Neutrophil (primary cell): ENCODE measurements at regions not wholly inside any gene's neighbourhood (a gene's known extent, or its start where the extent isn't known, plus 50 kb on each side); places are given as distances from the start of the nearest gene placed in this dataset.

Experiments
- H3K27ac ChIP-seq: fragments of 200-600 bp; sonication (generic); 2 replicates; pipeline ENCODE4 v1.5.1; 2016; ENCODE audit warnings: mild to moderate bottlenecking, moderate library complexity
- H3K27me3 ChIP-seq: fragments of 200-600 bp; sonication (generic); 2 replicates; pipeline ENCODE4 v1.6.0; 2016; ENCODE audit warnings: mild to moderate bottlenecking
- H3K36me3 ChIP-seq: fragments of 200-600 bp; sonication (generic); 2 replicates; pipeline ENCODE4 v1.5.1; 2017
- H3K4me1 ChIP-seq, 2 experiments: fragments of 200-600 bp in 1 of 2; sonication (generic) in 1 of 2; 1 replicate in 1 of 2; 2 replicates in 1 of 2; pipeline versions ENCODE4 v1.5.1 to v1.6.1; 2013 to 2016; ENCODE audit warnings: low read depth in 1 of 2, low read length in 1 of 2, mild to moderate bottlenecking in 1 of 2, moderate library complexity in 1 of 2; ENCODE audit not compliant: control insufficient read depth in 1 of 2, insufficient read depth in 1 of 2
- H3K4me3 ChIP-seq, 2 experiments: fragments of 200-600 bp in 1 of 2; sonication (generic) in 1 of 2; 1 replicate in 1 of 2; 2 replicates in 1 of 2; pipeline ENCODE4 v1.5.1; 2013 to 2016; ENCODE audit warnings: low read depth in 1 of 2, low read length in 1 of 2, mild to moderate bottlenecking in 1 of 2, moderate library complexity in 1 of 2
- H3K9me3 ChIP-seq: fragments of 200-600 bp; sonication (generic); 2 replicates; pipeline ENCODE4 v1.5.1; 2016
- TF ChIP-seq, protein P1 (sequence below): fragments of 200-600 bp; sonication (generic); IDR thresholded peaks from 2 replicates; pipeline ENCODE4 v1.5.1; 2016; ENCODE audit warnings: antibody characterized with exemption

DNA sequence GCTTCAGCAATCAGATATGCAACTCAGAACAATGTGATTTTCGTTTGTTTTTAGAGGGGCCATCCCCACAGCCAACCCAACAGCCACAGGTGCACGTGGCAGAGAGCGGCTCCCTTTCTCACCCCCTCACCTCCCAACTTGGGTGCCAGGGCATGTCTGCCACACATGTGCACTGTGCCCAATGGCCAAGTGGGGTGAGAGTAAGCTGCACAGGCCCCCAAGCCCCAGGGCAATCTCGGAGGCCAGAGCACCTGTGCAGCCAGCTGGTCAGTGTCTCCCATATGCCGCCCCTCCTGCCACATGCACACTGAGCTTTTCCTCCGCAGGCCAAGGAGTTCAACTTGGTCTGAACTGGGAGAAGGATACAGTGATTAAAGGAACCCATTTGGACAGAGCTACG, 1130.2 kb downstream of the DSC3 start:
- Histone ChIP-seq H3K4me1 (no peaks in the 10 kb centered on the region), H3K4me3 (no peak overlapping the region), H3K27me3 (no peaks in the 10 kb centered on the region), H3K36me3 (no peaks in the 10 kb centered on the region), H3K27ac (no peak overlapping the region), H3K9me3 (no peaks in the 10 kb centered on the region)
- TF ChIP-seq, protein P1, sequence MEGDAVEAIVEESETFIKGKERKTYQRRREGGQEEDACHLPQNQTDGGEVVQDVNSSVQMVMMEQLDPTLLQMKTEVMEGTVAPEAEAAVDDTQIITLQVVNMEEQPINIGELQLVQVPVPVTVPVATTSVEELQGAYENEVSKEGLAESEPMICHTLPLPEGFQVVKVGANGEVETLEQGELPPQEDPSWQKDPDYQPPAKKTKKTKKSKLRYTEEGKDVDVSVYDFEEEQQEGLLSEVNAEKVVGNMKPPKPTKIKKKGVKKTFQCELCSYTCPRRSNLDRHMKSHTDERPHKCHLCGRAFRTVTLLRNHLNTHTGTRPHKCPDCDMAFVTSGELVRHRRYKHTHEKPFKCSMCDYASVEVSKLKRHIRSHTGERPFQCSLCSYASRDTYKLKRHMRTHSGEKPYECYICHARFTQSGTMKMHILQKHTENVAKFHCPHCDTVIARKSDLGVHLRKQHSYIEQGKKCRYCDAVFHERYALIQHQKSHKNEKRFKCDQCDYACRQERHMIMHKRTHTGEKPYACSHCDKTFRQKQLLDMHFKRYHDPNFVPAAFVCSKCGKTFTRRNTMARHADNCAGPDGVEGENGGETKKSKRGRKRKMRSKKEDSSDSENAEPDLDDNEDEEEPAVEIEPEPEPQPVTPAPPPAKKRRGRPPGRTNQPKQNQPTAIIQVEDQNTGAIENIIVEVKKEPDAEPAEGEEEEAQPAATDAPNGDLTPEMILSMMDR, result no peak

DNA sequence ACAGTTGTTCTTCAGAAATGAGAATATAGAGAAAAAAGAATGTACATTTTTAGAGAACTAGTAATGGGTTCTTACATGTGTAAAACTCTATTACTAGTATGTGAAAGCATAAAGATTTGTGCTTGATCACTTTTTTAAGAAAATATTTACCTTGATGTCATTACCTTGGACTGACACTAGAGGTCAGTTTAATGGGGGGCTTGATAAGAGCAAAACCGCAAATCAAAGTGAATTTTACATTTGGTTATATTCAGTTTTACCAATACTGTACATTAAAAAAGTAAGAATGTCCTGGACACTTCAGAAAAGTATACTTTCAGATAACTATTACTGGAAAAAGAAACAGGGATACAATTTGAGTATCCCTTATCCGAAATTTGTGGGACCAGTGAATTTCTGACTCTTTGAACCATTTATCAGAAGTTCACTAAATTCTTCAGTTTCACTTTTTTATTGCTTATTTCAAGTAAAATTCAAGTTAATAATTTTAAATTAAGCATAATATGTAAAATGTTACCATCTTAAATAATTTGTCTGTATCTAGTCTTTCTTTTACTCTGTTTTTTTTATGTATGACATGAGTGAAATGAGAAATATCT, 1149.5 kb downstream of the DSC3 start:
- Histone ChIP-seq H3K4me1 (no peaks in the 10 kb centered on the region), H3K27me3 (no peaks in the 10 kb centered on the region), H3K4me3 (no peak overlapping the region), H3K36me3 (no peaks in the 10 kb centered on the region), H3K27ac (no peak overlapping the region), H3K9me3 (no peaks in the 10 kb centered on the region)
- TF ChIP-seq, protein P1, result no peak

DNA sequence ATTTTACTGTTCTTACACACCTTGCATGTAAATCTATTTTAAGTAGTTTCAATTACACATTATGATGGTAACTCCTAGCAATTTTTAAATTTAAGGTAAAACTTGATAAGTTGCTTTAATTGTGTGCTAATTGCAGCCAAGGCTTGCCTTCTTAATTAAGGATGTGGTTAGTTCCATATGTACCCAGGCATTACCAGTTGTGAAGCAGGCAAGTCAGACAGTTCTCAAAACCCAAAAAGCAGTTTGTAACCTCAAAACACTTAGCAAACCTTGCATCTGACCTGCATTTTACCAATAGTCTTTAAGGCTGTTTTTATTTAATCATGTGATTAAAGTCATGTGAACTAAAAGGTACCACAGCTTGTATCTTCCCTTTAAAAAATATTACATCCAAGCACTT, 1159.4 kb downstream of the DSC3 start:
- Histone ChIP-seq H3K4me1 (no peaks in the 10 kb centered on the region), H3K9me3 (no peaks in the 10 kb centered on the region), H3K4me3 (no peak overlapping the region), H3K36me3 (no peaks in the 10 kb centered on the region), H3K27ac (no peak overlapping the region), H3K27me3 (no peaks in the 10 kb centered on the region)
- TF ChIP-seq, protein P1, result no peak

DNA sequence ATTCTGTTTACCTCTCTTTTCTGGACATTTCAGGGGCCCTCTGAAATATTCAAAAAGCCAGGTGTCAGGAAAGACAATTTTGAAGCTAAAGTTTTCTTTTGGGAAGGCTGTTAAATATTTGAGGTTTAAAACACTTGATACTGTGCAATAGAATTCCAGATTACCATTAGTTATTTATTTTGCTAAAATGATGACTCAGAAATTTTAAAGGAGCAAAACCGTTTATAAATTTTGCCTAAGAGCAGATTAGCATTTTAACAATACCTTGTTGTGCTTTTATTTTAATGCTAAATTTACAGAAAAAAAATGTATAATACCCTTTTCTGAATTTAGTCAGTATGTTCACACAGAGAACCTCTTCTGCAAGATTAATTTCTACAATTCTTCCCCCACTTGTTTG, 1159.9 kb downstream of the DSC3 start:
- no peak overlapping the region for H3K4me3 ChIP-seq
- no peak overlapping the region for H3K27ac ChIP-seq
- TF ChIP-seq, protein P1, result no peak
- H3K36me3 ChIP-seq, result no peaks in the 10 kb centered on the region
- H3K9me3 ChIP-seq, result no peaks in the 10 kb centered on the region
- H3K4me1 ChIP-seq, result no peaks in the 10 kb centered on the region
- H3K27me3 ChIP-seq, result no peaks in the 10 kb centered on the region

DNA sequence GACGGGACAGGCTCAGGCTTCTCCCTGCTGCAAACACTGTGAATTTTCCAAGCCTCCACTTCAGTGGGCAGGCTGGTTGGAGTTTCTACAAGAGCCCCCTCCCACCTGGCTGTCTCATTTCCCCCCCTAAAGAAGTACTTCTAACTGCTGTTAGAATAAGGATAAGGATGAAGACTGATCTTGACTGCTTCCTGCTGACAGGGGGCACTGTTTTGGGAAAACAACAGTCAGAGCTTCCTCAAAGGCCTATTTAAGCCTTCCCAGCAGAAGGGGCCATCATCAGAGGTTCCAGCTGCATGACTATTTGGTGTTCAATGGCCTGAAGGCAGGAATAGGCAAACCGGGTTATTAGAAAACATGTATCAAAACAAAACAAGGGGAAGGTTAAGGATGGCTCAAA, 1162.8 kb downstream of the DSC3 start:
- H3K36me3 ChIP-seq, result no peaks in the 10 kb centered on the region
- no peak overlapping the region for H3K4me3 ChIP-seq
- H3K4me1 ChIP-seq, result no peaks in the 10 kb centered on the region
- H3K27me3 ChIP-seq, result no peaks in the 10 kb centered on the region
- H3K9me3 ChIP-seq, result no peaks in the 10 kb centered on the region
- TF ChIP-seq, protein P1, result no peak
- no peak overlapping the region for H3K27ac ChIP-seq
